K562 (cell line): ENCODE measurements at regions not wholly inside any gene's neighbourhood (a gene's known extent, or its start where the extent isn't known, plus 50 kb on each side); places are given as distances from the start of the nearest gene placed in this dataset.

ENCODE experiments used
- ATAC-seq: fragments of 200-7000 bp; cut with Tn5 transposase; 3 replicates; pipeline ENCODE4 v1.9.1; 2020; ENCODE audit warnings: moderate library complexity
- BruUV-seq: library from RNA; stranded (reverse); fragments of 400-500 nt; replicated peaks from 2 replicates; lab custom pipeline; 2021; lab: Mats Ljungman, UMichigan
- CTCF ChIA-PET: fragments of 300-600 bp; formaldehyde crosslinking; extraction: SDS; loops from one replicate; lab custom pipeline; 2021; ENCODE audit warnings: low intra/inter-chr PET ratio; lab: Yijun Ruan, JAX
- POLR2A ChIA-PET: fragments of 300-600, 350-650 bp; sonication (Branson Sonifier 250); formaldehyde crosslinking; extraction: SDS; loops from one replicate; lab custom pipeline; 2021; ENCODE audit warnings: antibody characterized with exemption, inconsistent platforms; lab: Yijun Ruan, JAX
- DNase-seq, 4 experiments: peaks; one replicate each; pipeline versions ENCODE4 v3.0.0 to v3.0.0-alpha.2; 2011 to 2018; ENCODE audit warnings: low spot score in 3 of 4, mixed read lengths in 3 of 4; ENCODE audit errors: extremely low read depth in 1 of 4
- FAIRE-seq: peaks from 2 replicates; lab custom pipeline; 2011; peaks lifted over from hg19 to GRCh38; lab: Jason Lieb, UNC
- H2AFZ ChIP-seq: 2 replicates; pipeline ENCODE4 v1.6.0; 2011; ENCODE audit warnings: low read depth, low read length, control low read depth, inconsistent platforms
- H3K27ac ChIP-seq: fragments of 200-600 bp; 3 replicates; pipeline ENCODE4 v1.8.0; 2011; ENCODE audit warnings: low read depth, mild to moderate bottlenecking, control low read depth, inconsistent platforms, low read length, moderate library complexity, mixed read lengths; ENCODE audit errors: extremely low read depth
- H3K27me3 ChIP-seq, 2 experiments: fragments of 300-600 bp in 1 of 2; 2 replicates in 1 of 2; 3 replicates in 1 of 2; pipeline versions ENCODE4 v1.6.0 to v1.8.0; 2011; ENCODE audit warnings: inconsistent platforms in 2 of 2, low read length in 2 of 2, mild to moderate bottlenecking in 1 of 2, mixed read lengths in 1 of 2, moderate library complexity in 1 of 2; ENCODE audit not compliant: control insufficient read depth in 2 of 2, insufficient read depth in 2 of 2
- H3K36me3 ChIP-seq: fragments of 300-600 bp; 3 replicates; pipeline ENCODE4 v1.8.0; 2011; ENCODE audit warnings: mild to moderate bottlenecking, low read length, inconsistent platforms; ENCODE audit not compliant: control insufficient read depth, insufficient read depth
- H3K4me1 ChIP-seq, 2 experiments: fragments of 200-600 bp in 1 of 2; replicated peaks in 1 of 2; 2 replicates in 1 of 2; 3 replicates in 1 of 2; pipeline versions ENCODE4 v1.5.1 to v1.8.0; 2011; ENCODE audit warnings: inconsistent platforms in 2 of 2, low read length in 2 of 2, mild to moderate bottlenecking in 1 of 2, mixed read lengths in 1 of 2, moderate library complexity in 1 of 2; ENCODE audit not compliant: control insufficient read depth in 2 of 2, insufficient read depth in 2 of 2
- H3K4me2 ChIP-seq: 2 replicates; pipeline ENCODE4 v1.6.1; 2011; ENCODE audit warnings: low read length, control low read depth, inconsistent platforms, mixed read lengths; ENCODE audit not compliant: insufficient read depth
- H3K4me3 ChIP-seq: fragments of 200-600 bp; sonication (generic), shearing (Covaris generic); 2 replicates; pipeline ENCODE4 v1.5.1; 2016; ENCODE audit warnings: control low read depth, inconsistent platforms
- H3K79me2 ChIP-seq: fragments of 200-600 bp; 3 replicates; pipeline ENCODE4 v1.8.0; 2011; ENCODE audit warnings: low read length, inconsistent platforms; ENCODE audit not compliant: control insufficient read depth, insufficient read depth
- H3K9ac ChIP-seq, 2 experiments: 2 replicates each; pipeline versions ENCODE4 v1.6.0 to v1.6.1; 2011; ENCODE audit warnings: low read depth in 2 of 2, low read length in 2 of 2, control low read depth in 1 of 2, inconsistent platforms in 1 of 2, mild to moderate bottlenecking in 1 of 2, mixed read lengths in 1 of 2; ENCODE audit not compliant: insufficient read depth in 1 of 2
- H3K9me1 ChIP-seq: one replicate; pipeline ENCODE4 v1.6.0; 2011; ENCODE audit warnings: inconsistent platforms, mild to moderate bottlenecking, low read length, moderate library complexity; ENCODE audit not compliant: control insufficient read depth, insufficient read depth
- H3K9me3 ChIP-seq: replicated peaks from 2 replicates; pipeline ENCODE4 v1.5.1; 2011; ENCODE audit warnings: low read depth, low read length, inconsistent platforms; ENCODE audit not compliant: control insufficient read depth, insufficient read depth
- H4K20me1 ChIP-seq: replicated peaks from 2 replicates; pipeline ENCODE4 v1.6.1; 2011; ENCODE audit warnings: low read length, inconsistent platforms, mixed read lengths; ENCODE audit not compliant: control insufficient read depth, insufficient read depth
- ARHGAP35 ChIP-seq: fragments of 450-650 bp; IDR thresholded peaks from 2 replicates; pipeline ENCODE4 v1.6.1; 2018; ENCODE audit not compliant: partially characterized antibody
- ARID1B ChIP-seq: fragments of 450-650 bp; IDR thresholded peaks from 2 replicates; pipeline ENCODE4 v1.6.1; 2016; ENCODE audit warnings: antibody characterized with exemption, mild to moderate bottlenecking, inconsistent platforms
- BCOR ChIP-seq: fragments of 450-650 bp; IDR thresholded peaks from 2 replicates; pipeline ENCODE4 v1.6.1; 2016
- CEBPZ ChIP-seq: fragments of 150-350 bp; IDR thresholded peaks from 2 replicates; pipeline ENCODE4 v1.6.1; 2014; ENCODE audit warnings: low read depth, mild to moderate bottlenecking, low read length, borderline replicate concordance
- ETS2 ChIP-seq: IDR thresholded peaks from 2 replicates; pipeline ENCODE4 v1.6.1; 2016; ENCODE audit warnings: borderline replicate concordance, missing genetic modification characterization, mild to moderate bottlenecking, moderate library complexity, missing compliant biosample characterization; ENCODE audit not compliant: poor library complexity, severe bottlenecking
- HCFC1 ChIP-seq: IDR thresholded peaks from 2 replicates; pipeline ENCODE4 v1.6.1; 2012; ENCODE audit warnings: low read depth, low read length, improper control_type of control experiment
- MED1 ChIP-seq: sonication (generic); formaldehyde crosslinking; IDR thresholded peaks from 2 replicates; pipeline ENCODE4 v1.8.1; 2023; ENCODE audit warnings: missing genetic modification reagents, borderline replicate concordance
- MXI1 ChIP-seq: IDR thresholded peaks from 2 replicates; pipeline ENCODE4 v1.6.1; 2011; ENCODE audit warnings: low read depth, mild to moderate bottlenecking, improper control_type of control experiment, low read length
- NFRKB ChIP-seq: fragments of 450-650 bp; IDR thresholded peaks from 2 replicates; pipeline ENCODE4 v1.6.1; 2016; ENCODE audit warnings: low read depth
- RBFOX2 ChIP-seq: fragments of 200-400 bp; formaldehyde crosslinking; IDR thresholded peaks from 2 replicates; pipeline ENCODE4 v1.6.1; 2017; ENCODE audit warnings: low read depth, mild to moderate bottlenecking, low read length, moderate library complexity
- RFX5 ChIP-seq: IDR thresholded peaks from 2 replicates; pipeline ENCODE4 v1.6.1; 2011; ENCODE audit warnings: low read depth, mild to moderate bottlenecking, improper control_type of control experiment, low read length
- SMAD4 ChIP-seq: fragments of 250-450 bp; sonication (Bioruptor Pico); conservative IDR thresholded peaks from 2 replicates; pipeline ENCODE4 v1.8.0; 2021; ENCODE audit warnings: inconsistent platforms, mild to moderate bottlenecking, moderate library complexity
- ZNF561 ChIP-seq: fragments of 450-650 bp; formaldehyde crosslinking; conservative IDR thresholded peaks from 2 replicates; pipeline ENCODE4 v1.4.0; 2020; ENCODE audit warnings: mild to moderate bottlenecking, moderate library complexity
- WGBS: fragments of 100-300 bp; shearing (Covaris generic); methylation state at CpG from one replicate; pipeline ENCODE4 v1.1.6; 2016; ENCODE audit warnings: low coverage, mixed read lengths; ENCODE audit not compliant: insufficient coverage; ENCODE audit errors: missing lambda C conversion rate; 5-methylcytosine and 5-hydroxymethylcytosine counted together
- in situ Hi-C: fragments of 300-500 bp; cut with MboI; formaldehyde crosslinking; loops from 4 replicates; pipeline ENCODE4 v1.15.0; 2018; ENCODE audit warnings: inconsistent platforms, mixed read lengths
- intact Hi-C: fragments of 100-400 bp; cut with micrococcal nuclease; formaldehyde crosslinking; loops from 2 replicates; pipeline ENCODE4 v1.14.2; 2022
- TF ChIP-seq, protein P1 (sequence below): IDR thresholded peaks from 2 replicates; pipeline ENCODE4 v1.6.1; 2014; ENCODE audit warnings: antibody characterized with exemption

GRCh38 chr13:78376822-78377221, 226.5 kb downstream of the POU4F1 start (continued):
- TF ChIP-seq HCFC1, result no peak
- TF ChIP-seq ETS2 (tag), result no peak

- no peak overlapping the region for H3K4me2 ChIP-seq
These were observed 227.3 kb downstream of the POU4F1 start for GRCh38 chr13:78376033-78376432.

More at GRCh38 chr13:78376033-78376432, 227.3 kb downstream of the POU4F1 start:
- Histone ChIP-seq H3K9ac (no peak overlapping the region), H3K36me3 (no peaks in the 10 kb centered on the region), H4K20me1 (no peaks in the 10 kb centered on the region), H3K4me3 (no peak overlapping the region), H3K9me1 (no peaks in the 10 kb centered on the region), H3K4me1 (no peaks in the 10 kb centered on the region), H3K9me3 (no peaks in the 10 kb centered on the region), H3K79me2 (no peaks in the 10 kb centered on the region), H3K27ac (no peak overlapping the region), H2AFZ (no peak overlapping the region), H3K27me3 (no peaks in the 10 kb centered on the region)
- 0% methylated on average over 2 of the region's 2 CpGs for WGBS
- CTCF ChIA-PET, result no interaction called here
- in situ Hi-C loops, result no loop called here
- DNase-seq (no peak), FAIRE-seq (no peak), ATAC-seq (no peak)
- no TSS peak for BruUV-seq
- POLR2A ChIA-PET, result no interaction called here
- TF ChIP-seq CEBPZ (no peak), ARID1B (no peak), MED1 (no peak), NFRKB (no peak), SMAD4 (CRISPR knock-in tag) (no peak), RBFOX2 (no peak), BCOR (no peak), ARHGAP35 (no peak), ZNF561 (no peak), RFX5 (no peak), MXI1 (no peak)
- TF ChIP-seq, protein P1, sequence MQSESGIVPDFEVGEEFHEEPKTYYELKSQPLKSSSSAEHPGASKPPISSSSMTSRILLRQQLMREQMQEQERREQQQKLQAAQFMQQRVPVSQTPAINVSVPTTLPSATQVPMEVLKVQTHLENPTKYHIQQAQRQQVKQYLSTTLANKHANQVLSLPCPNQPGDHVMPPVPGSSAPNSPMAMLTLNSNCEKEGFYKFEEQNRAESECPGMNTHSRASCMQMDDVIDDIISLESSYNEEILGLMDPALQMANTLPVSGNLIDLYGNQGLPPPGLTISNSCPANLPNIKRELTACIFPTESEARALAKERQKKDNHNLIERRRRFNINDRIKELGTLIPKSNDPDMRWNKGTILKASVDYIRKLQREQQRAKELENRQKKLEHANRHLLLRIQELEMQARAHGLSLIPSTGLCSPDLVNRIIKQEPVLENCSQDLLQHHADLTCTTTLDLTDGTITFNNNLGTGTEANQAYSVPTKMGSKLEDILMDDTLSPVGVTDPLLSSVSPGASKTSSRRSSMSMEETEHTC, result no peak
- intact Hi-C loops, result no loop called here
